ENCODE measurements at regions not wholly inside any gene's neighbourhood (a gene's known extent, or its start where the extent isn't known, plus 50 kb on each side); places are given as distances from the start of the nearest gene placed in this dataset.
"Not testable (repeated sequence)": the region's sequence is repeated elsewhere in the genome, so short reads cannot be mapped to it uniquely, and the experiment has no call there.

- H3K4me3 ChIP-seq (ENCODE audit: low read depth, low read length) = no peak overlapping the region
- TF ChIP-seq CTCF (IDR thresholded peaks at IDR 0.05; ENCODE audit: low read depth, low read length, missing control alignments) = no peak
- DNase-seq (ENCODE audit: low read depth) = no peak
These were observed 81.0 kb upstream of the FGF3 start for GRCh38 chr11:69899957-69900821.

GRCh38 chr11:69900822-69901302 is 81.6 kb upstream of the FGF3 start:
- not testable (repeated sequence) for DNase-seq (ENCODE audit: low read depth); H3K4me3 ChIP-seq (ENCODE audit: low read depth, low read length)

- no peak overlapping the region for H3K4me3 ChIP-seq (ENCODE audit: low read depth, low read length)
- TF ChIP-seq CTCF (IDR thresholded peaks at IDR 0.05; ENCODE audit: low read depth, low read length, missing control alignments) = no peak
- no peak for DNase-seq (ENCODE audit: low read depth)
These were observed 83.1 kb upstream of the FGF3 start for GRCh38 chr11:69902337-69902736.

- no peak overlapping the region for H3K4me3 ChIP-seq (ENCODE audit: low read depth, low read length)
- TF ChIP-seq CTCF (IDR thresholded peaks at IDR 0.05; ENCODE audit: low read depth, low read length, missing control alignments) = no peak
- no peak for DNase-seq (ENCODE audit: low read depth)
These were observed 84.0 kb upstream of the FGF3 start for GRCh38 chr11:69903211-69903610.

- no peak for TF ChIP-seq CTCF (IDR thresholded peaks at IDR 0.05; ENCODE audit: low read depth, low read length, missing control alignments)
- H3K4me3 ChIP-seq (ENCODE audit: low read depth, low read length) = no peak overlapping the region
- no peak for DNase-seq (ENCODE audit: low read depth)
These were observed 85.2 kb upstream of the FGF3 start for GRCh38 chr11:69904161-69904973.

- no peak for TF ChIP-seq CTCF (IDR thresholded peaks at IDR 0.05; ENCODE audit: low read depth, low read length, missing control alignments)
- DNase-seq (ENCODE audit: low read depth) = no peak
- H3K4me3 ChIP-seq (ENCODE audit: low read depth, low read length) = no peak overlapping the region
These were observed 85.8 kb upstream of the FGF3 start for GRCh38 chr11:69904974-69905535.

Measured in GM12864 (cell line).